Urothelium cell line (cell line): ENCODE measurements at regions not wholly inside any gene's neighbourhood (a gene's known extent, or its start where the extent isn't known, plus 50 kb on each side); places are given as distances from the start of the nearest gene placed in this dataset.
"Not testable (repeated sequence)": the region's sequence is repeated elsewhere in the genome, so short reads cannot be mapped to it uniquely, and the experiment has no call there.

Source experiments
- DNase-seq: peaks from one replicate; pipeline ENCODE4 v3.0.0; 2011; ENCODE audit warnings: low spot score, mixed read lengths
- FAIRE-seq: peaks from 2 replicates; lab custom pipeline; 2011; peaks lifted over from hg19 to GRCh38; lab: Jason Lieb, UNC

- DNase-seq (no peak), FAIRE-seq (no peak)
These were observed 1081.7 kb downstream of the JRKL start for GRCh38 chr11:97471480-97471879.

GRCh38 chr11:97487387-97487786 lies 1097.6 kb downstream of the JRKL start:
- FAIRE-seq (no peak), DNase-seq (no peak)

- no peak for FAIRE-seq
- no peak for DNase-seq
These were observed 1109.1 kb downstream of the JRKL start for GRCh38 chr11:97498891-97499290.

DNA sequence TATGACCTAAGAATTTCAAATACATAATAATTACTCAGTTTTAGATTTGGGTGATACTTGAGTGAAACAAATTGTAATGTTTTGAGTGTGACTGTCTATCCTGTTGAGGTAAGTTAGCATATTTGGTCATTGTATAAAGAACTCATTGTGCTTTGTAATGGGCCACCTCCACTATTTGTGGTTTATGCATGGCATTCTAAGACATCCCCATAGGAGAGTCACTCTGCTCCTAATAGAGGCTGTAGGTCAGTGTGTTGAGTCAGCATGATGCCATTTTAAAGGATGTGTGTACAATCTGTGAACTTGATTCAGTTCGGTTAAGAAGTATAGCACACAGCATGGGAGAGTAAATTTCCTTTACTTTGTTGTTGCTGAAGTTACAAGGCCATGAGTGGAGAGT lies 1112.4 kb downstream of the JRKL start:
- peak; percentile 40 for DNase-seq
- FAIRE-seq = no peak

- DNase-seq (no peak), FAIRE-seq (no peak)
These were observed 1116.4 kb downstream of the JRKL start for GRCh38 chr11:97506076-97506759.

- FAIRE-seq = no peak
- no peak for DNase-seq
These were observed 1124.6 kb downstream of the JRKL start for GRCh38 chr11:97514446-97514845.

DNA sequence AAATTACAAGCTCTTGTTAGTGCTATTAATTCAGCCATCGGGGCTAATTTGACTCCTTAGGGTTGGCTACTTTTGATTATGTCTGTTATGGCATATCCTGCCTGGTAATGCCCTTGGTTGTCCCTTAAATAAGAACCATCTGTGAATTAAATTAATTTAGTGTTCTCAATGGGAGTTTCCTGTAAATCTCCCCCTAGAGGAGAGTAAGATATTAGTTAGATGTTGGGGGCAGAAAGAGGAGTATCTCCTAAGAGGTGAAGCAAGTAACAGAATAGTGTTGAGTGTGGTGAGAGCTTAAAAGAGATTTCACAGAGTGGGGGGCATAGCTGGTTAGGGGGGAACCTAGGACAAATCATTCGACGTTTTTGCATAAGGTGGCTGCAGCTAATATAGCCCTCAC lies 1126.9 kb downstream of the JRKL start:
- FAIRE-seq (no peak), DNase-seq (no peak)

- FAIRE-seq = no peak
- DNase-seq = no peak
These were observed 1135.5 kb downstream of the JRKL start for GRCh38 chr11:97525273-97525672.

DNA sequence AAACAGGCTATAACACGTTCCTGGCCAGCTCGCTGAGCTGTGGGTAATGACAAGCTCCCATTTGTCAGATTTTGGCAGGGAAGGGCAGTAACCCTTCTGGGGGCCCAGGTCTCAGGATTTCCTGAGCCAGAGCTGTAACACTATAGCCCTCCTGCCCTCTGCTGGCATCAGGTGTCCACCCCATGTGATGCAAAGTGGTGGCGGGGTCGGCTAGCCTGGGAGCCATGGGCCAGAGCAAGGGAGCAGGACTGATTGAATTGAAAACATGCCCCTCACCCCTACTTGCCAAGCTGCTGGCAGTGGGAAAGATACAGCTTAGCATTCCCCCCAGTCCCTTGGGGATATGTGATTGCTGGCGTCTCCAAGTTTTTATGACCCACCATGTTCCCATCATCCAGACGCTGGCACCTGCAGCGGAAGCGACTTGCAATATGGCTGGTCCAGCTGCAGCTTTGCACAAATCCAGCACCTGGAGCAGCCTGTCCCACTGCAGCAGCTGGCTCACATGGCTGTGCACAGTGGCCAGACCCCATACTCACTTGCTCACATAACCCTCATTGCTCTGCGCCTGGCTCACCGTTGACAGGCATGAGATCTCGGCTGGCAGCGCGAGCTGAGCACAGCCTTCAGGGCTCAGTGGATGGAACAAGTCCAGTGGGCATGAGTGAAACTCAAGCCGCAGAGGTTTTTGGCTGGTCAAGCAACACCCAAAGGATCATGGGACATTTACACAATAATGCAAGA lies 1147.8 kb downstream of the JRKL start:
- FAIRE-seq (no peak), DNase-seq (no peak)

DNA sequence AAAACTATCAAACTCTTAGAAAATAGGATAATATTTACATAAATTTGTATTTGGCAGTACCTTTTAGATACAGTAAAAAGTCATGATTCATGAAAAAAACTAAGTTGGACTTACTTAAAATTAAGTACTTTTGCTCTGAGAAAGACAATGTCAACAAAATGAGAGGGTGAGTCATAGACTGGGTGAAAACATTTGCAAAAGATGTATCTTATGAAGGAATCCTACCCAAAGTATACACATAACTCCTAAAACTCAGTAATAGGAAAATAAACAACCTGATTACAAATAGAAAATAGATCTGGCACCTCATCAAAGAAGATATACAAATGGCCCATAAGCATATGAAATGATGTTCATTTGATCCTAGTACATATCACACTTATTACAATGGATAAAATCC lies 1154.6 kb downstream of the JRKL start:
- FAIRE-seq (no peak), DNase-seq (no peak)

DNA sequence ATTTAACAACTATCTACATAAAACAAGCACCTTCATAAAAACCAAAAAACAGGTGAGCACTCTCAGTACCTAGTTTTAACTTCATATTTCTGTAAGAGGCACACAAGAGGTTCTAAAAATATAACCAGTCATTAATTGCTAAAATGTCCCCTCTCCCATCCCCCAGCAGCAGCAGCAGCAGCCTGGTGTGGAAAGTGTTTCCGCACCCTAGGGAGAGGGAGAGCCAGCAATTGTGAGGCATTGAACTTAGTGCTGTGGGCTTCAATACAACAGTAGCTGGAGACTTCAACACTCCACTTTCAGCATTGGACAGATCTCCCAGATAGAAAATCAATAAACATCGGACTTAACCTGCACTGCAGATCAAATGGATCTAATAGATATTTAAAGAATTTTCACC lies 1158.5 kb downstream of the JRKL start:
- FAIRE-seq = no peak
- DNase-seq = no peak

DNA sequence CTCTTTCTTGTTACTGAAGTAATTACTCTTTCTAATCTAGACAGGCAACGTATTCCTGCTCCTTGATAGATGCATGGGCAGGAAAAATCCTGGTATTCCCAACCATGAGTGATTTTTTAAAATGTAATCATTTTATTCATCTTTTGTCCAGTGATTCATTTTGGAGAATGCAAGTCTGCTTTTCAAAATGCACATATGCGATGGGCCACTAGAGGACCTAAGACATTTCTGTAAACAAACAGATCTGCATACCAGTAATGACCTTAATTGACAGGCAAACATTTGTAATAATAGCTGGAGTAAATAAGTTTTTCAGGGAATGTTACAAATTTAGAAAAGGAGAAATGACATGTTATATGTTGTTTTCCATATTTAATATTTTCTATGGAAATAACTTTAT lies 1167.6 kb downstream of the JRKL start:
- no peak for DNase-seq
- FAIRE-seq = no peak

- FAIRE-seq = no peak
- peak; percentile 19 for DNase-seq
These were observed 1178.0 kb downstream of the JRKL start for GRCh38 chr11:97567801-97568200.

- FAIRE-seq = no peak
- no peak for DNase-seq
These were observed 1180.8 kb downstream of the JRKL start for GRCh38 chr11:97570636-97571035.

- FAIRE-seq, DNase-seq: not testable (repeated sequence)
These were observed 1184.0 kb downstream of the JRKL start for GRCh38 chr11:97573771-97574170.

DNA sequence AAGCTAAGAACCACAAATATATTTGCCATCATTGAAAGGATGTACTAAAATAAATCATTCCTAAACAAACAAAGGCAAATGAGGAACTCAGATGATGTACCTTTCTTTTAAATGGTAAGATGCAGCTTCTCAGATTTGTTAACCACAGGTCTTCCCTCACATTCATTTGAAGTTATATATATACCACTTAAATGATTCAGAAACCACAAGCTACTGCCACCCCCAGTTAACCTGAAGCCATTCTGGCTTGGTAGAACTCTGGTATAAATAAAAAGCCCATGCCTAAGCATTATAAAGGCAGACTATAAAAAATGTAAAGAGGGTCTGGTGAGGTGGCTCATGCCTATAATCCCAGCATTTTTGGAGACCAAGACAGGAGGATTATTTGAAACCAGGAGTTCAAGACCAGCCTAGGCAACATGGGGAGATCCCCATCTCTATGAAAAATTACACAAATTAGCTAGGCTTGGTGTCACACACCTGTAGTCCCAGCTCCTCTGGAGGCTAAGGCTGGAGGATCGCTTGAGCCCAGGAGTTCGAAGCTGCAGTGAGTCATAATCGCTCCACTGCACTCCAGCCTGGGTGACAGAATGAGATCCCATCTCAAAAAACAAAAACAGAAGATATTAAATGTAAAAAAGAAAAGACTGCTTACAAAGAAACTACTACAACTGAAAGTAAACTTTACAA lies 1185.3 kb downstream of the JRKL start:
- DNase-seq = peak; percentile 11
- no peak for FAIRE-seq

- FAIRE-seq = no peak
- no peak for DNase-seq
These were observed 1217.6 kb downstream of the JRKL start for GRCh38 chr11:97607291-97608000.

DNA sequence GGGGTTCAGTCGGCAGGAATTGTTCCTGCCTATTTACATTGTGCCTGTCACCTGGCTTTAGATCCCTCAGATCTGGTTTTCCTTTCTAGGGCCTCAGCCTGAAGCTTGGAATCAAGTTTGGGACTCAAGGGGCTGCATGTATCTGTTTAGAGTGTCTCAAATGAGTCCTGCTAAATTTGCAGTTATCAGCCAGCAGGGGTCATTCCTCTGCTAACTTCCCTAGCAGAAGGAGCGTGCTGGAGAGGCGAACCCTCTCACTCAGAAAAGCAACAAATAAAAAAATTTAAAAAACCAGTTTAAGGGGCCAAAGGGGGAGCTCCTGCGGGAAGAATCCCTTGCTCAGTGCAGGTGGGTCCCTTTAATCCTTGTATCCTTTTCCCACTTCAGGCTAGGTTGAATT lies 1220.2 kb downstream of the JRKL start:
- FAIRE-seq (no peak), DNase-seq (no peak)

- FAIRE-seq (no peak), DNase-seq (no peak)
These were observed 1221.0 kb downstream of the JRKL start for GRCh38 chr11:97610854-97611253.

DNA sequence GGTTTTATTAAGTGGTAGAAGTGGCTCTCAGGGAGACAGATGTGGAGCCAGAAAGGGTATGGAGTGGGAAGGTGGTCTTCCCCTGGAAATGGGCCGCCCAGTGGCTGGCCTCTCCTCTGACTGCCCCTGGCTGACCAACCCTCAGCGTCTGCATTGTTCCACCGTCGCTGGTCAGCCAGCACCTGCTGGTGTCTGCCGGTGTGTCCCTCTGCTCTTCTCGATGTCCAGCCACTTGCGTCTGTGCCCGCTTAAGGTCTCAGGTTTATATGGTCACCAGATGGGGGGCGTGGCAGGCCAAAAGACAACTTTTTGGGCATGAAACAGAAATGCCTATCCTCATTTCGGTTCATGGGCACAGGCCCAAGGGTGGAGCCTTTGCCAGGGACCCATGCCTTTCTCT lies 1221.5 kb downstream of the JRKL start:
- FAIRE-seq (no peak), DNase-seq (no peak)

DNA sequence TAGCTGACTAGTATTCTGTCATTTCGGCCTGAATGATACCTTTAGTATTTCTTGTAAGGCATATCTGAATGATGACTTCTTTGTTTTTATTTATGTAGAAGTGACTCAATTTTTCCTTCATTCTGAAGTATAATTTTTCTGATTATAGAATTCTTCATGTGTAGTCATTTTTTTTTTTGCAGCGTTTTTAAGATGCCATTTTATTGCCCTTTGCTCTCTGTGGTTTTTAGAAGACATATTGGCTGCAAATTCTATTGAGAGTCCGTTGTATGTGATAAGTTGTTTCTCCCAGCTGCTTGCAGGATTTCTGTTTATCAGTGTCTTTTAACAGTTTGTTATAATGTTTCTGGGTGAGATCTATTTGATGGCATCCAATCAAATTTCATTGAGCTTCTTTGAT lies 1224.8 kb downstream of the JRKL start:
- DNase-seq (no peak), FAIRE-seq (no peak)
